Activated CD4-positive, alpha-beta T cell treated with anti-CD3 and anti-CD28 coated beads, Interleukin-2, Interleukin-4, amounts not matched to agents 100 ng/mL and 50 ng/mL, durations not matched to agents 16 hours and 8 hours (primary cell): ENCODE measurements at regions not wholly inside any gene's neighbourhood (a gene's known extent, or its start where the extent isn't known, plus 50 kb on each side); places are given as distances from the start of the nearest gene placed in this dataset.
"Not testable (repeated sequence)": the region's sequence is repeated elsewhere in the genome, so short reads cannot be mapped to it uniquely, and the experiment has no call there.

ENCODE experiments used
- DNase-seq: peaks from one replicate; pipeline ENCODE4 v3.0.0-alpha.2; 2020; ENCODE audit warnings: low spot score

DNA sequence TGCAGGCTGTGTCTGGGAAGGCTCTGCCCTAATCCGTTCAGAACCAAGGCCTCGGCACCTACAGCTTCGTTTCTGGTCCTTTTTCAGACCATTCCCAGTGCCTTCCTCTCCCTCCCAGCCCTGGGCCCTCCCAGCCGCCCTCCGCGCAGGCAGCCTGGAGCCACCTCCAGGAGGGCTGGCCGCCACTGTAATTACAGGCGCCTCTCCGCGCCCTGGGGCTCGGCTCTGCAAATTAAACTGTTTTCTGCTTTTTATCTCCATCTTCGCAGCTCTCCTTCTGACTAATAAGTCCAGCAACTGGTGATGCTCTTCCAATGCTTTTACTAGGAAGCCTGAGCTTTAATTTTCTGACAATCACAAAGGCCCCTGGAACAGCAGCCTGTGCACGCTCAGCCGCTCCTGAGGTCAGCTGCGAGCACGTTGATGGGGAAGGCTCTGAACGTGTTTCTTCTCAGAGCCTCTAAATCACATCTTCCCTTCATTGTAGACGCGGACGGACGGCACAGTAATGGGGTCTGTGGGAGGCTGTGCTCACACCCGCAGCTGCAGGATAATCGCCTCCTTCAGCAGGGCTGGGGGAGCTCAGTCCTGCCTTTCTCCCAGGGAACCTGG, 194.6 kb downstream of the DLL1 start:
- no peak for DNase-seq

- no peak for DNase-seq
Measured at GRCh38 chr6:170095273-170095981, 195.5 kb downstream of the DLL1 start.

- no peak for DNase-seq
Measured at GRCh38 chr6:170094686-170095272, 196.1 kb downstream of the DLL1 start.

DNA sequence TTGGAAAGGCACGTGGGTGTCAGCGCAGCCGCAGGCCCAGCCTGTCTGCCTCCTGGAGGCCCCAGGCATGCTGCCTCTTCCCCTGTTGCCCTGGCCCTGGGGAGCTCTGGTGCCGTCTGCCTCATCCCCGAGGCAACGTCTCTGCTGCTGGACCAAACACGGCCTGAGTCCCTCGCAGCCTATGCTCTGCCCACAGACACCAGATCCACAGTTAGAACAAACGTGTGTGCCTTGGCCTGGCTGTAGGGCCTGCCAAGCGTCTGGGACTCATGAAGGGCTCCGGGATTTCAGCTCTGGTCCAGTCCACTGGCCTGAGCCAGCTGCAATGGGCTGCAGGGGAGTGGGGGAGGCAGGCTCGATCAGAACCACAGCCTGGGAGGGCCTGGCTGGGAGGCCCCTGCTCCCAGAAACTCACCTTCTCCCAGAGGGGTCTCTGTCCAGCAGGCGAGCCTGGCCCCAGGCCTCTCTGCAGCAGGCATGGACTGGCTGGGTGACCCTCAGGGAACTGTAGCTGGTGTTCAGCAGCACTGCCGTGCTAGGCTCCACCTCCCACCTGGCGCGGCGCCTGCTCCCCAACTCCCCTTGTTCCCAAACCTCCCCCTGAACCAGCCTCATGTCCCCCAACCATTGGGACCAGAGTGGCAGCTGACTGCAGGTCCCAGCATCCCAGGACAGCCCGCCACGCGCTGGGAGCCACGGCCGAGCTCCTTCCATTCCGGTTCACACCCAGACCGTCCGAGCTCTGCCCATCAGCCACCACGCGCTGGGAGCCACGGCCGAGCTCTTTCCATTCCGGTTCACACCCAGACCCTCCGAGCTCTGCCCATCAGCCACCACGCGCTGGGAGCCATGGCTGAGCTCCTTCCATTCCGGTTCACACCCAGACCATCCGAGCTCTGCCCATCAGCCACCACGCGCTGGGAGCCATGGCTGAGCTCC, 197.0 kb downstream of the DLL1 start:
- no peak for DNase-seq

GRCh38 chr6:170093276-170093657, 197.6 kb downstream of the DLL1 start:
- no peak for DNase-seq

- no peak for DNase-seq
Measured at GRCh38 chr6:170092826-170093225, 198.1 kb downstream of the DLL1 start.

DNA sequence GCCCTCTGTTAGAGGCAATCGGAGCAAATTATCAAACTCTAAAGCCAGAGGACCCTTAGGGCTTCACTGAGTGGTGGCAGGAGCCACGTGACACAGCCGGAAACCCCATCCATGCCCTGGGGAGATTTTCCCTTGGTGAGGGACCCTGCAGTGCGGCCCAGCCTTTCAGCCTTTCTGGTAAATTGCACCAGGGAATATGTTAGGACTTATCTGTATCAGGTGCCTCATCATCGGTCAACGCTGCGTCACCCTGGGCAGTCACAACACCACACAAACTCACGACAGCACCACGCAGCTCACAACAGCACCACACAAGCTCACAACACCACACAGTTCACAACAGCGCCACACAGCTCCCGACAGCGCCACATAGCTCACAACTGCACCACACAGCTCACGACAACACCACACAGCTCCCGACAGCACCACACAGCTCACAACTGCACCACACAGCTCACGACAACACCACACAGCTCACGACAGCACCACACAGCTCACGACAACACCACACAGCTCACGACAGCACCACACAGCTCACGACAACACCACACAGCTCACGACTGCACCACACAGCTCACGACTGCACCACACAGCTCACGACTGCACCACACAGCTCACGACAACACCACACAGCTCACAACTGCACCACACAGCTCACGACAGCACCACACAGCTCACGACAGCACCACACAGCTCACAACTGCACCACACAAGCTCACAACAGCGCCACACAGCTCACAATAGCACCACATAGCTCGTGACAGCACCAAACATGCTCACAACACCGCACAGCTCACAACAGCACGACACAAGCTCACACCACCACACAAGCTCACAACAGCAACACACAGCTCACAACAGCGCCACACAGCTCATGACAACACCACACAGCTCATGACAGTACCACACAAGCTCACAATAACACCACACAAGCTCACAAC, 199.0 kb downstream of the DLL1 start:
- no peak for DNase-seq

- no peak for DNase-seq
Measured at GRCh38 chr6:170091000-170091638, 199.8 kb downstream of the DLL1 start.

- no peak for DNase-seq
Measured at GRCh38 chr6:170090561-170090960, 200.3 kb downstream of the DLL1 start.

GRCh38 chr6:170089963-170090362, 200.9 kb downstream of the DLL1 start:
- DNase-seq, result no peak

GRCh38 chr6:170088582-170088955, 202.3 kb downstream of the DLL1 start:
- DNase-seq, result no peak

DNA sequence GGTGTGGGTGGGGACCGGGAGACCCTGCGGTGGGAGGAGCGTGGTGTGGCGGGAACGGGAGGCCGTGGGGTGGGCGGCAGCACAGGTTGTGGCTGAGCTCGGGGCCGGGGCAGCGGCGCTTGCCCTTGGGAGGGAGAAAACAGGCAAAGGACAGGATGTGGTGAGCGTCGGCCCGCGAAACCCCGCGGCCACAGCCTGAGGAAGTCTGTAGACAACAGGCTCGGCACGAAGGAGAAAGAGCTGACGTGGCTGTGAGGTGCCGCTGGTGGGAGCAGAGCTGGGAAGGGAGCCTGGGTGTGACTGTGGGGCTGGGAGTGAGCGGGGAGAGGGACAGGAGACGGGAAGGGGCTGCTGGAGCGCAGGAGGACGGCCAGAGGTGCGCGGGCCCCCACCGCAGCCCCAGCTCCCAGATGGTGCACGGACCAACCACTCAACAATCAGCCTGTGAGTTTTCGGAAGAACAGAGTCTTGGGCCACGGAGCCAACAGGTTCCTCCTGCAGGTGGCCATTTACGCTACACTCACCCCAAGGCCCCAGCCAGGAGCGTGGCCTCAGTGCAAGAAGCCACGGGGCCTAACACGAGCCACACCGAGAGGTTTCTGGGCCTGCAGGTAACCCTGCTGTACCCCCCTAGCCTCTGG, 202.8 kb downstream of the DLL1 start:
- DNase-seq, result peak; percentile 72

DNA sequence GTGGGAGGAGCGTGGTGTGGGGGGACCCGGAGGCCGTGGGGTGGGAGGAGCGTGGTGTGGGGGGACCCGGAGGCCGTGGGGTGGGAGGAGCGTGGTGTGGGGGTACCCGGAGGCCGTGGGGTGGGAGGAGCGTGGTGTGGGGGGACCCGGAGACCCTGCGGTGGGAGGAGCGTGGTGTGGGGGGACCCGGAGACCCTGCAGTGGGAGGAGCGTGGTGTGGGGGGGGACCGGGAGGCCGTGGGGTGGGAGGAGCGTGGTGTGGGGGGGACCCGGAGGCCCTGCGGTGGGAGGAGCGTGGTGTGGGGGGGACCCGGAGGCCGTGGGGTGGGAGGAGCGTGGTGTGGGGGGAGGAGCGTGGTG, 203.5 kb downstream of the DLL1 start:
- not testable (repeated sequence) for DNase-seq

GRCh38 chr6:170086639-170087420, 204.0 kb downstream of the DLL1 start:
- no peak for DNase-seq

GRCh38 chr6:170085475-170086401, 205.1 kb downstream of the DLL1 start:
- no peak for DNase-seq

DNA sequence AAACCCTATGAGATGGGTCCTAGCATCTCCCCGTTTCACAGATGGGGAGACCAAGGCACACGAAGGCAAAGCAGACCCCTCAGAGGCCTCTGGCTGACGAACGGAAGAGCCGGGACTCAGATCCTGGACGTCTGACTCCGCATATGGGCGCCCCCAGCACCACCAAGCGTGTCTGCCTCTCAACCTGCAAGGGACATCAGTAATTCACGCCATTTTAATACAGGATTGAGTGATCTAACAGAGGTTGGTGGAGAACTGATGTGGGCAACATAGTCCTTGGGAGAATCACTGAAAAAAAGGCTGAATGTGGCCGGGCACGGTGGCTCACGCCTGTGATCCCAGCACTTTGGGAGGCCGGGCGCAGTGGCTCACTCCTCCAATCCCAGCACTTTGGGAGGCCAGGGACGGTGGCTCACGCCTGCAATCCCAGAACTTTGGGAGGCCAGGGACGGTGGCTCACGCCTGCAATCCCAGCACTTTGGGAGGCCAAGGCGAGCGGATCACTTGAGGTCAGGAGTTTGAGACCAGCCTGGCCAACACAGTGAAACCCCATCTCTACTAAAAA, 206.6 kb downstream of the DLL1 start:
- DNase-seq, result no peak

DNA sequence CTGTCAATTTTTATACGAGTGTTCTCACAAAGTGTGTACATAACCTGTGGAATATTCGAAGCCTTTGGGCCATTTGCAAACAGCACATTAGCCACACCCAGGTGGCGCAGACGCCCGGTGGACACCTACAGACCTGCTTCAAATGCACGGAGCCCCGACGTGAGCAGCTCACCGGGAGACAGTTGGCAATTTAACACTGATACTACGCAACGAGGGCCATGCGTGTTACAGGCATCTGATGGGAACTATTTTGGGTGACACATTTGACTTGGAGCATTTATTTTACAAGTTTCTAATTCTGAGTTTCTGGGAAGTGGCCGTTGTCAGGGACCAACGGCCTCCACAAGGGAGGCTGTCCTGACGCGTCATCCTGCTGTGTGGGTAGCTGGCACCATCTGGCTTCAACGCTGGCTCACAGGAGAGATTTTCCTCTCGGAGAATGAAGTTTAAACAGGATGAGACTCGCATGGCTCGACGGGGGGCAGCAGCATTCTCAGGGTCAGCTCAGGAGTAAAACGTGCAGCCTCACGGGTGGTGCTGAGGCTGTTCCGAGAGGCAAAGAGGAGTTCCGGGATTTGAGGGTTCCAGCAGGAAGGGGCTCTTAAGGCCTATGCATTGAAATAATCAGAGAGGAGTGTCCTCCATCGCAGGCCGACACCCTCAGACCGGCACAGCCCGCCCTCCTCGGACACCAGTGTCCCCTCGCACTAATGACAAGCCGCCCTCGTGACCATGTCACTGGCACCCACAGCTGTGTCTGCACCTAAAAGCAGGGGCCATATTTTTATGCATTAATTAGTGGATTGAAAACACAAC, 207.4 kb downstream of the DLL1 start:
- no peak for DNase-seq
